ENCODE measurements at regions not wholly inside any gene's neighbourhood (a gene's known extent, or its start where the extent isn't known, plus 50 kb on each side); places are given as distances from the start of the nearest gene placed in this dataset.

DNA sequence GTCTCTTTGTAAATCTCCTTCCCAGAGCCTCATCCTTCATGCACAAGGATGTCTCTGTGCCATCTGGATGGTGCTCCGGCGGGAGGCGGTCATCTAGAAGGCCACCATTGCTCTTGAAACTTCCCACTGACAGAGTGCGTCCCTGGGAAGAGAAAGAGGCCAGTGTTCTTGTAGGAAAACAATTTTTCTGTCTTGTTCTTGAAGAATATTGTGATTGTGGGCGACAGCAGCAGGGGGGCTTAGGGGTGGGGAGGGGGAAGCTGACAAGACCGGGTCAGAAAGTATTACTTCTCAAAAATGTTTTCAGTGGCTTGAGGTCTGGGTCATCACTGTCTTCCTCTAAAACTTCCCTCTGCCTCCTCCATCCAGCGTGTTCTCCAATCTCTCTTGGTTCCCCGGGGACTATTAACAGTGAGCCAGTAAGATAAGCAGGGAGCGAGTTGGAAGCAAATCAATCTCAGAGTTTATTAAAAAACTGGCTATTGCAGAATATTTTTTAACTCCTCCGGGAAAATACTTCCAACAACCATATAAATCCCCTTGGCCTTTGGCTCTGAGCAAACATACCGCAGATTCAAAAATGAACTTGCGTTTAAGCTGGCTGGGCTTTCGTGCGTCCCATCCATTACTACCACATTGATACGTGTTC is 597.8 kb upstream of the MGMT start:
- TF ChIP-seq POLR2A (IDR thresholded peaks at IDR 0.05) (no peak), POLR2AphosphoS5 (IDR thresholded peaks at IDR 0.05) (no peak)
- TF ChIP-seq, protein P1, sequence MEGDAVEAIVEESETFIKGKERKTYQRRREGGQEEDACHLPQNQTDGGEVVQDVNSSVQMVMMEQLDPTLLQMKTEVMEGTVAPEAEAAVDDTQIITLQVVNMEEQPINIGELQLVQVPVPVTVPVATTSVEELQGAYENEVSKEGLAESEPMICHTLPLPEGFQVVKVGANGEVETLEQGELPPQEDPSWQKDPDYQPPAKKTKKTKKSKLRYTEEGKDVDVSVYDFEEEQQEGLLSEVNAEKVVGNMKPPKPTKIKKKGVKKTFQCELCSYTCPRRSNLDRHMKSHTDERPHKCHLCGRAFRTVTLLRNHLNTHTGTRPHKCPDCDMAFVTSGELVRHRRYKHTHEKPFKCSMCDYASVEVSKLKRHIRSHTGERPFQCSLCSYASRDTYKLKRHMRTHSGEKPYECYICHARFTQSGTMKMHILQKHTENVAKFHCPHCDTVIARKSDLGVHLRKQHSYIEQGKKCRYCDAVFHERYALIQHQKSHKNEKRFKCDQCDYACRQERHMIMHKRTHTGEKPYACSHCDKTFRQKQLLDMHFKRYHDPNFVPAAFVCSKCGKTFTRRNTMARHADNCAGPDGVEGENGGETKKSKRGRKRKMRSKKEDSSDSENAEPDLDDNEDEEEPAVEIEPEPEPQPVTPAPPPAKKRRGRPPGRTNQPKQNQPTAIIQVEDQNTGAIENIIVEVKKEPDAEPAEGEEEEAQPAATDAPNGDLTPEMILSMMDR (IDR thresholded peaks at IDR 0.05): no peak

All from sigmoid colon (tissue), 4 donors.